Right renal cortex interstitium (tissue), 3 donors: ENCODE measurements at regions not wholly inside any gene's neighbourhood (a gene's known extent, or its start where the extent isn't known, plus 50 kb on each side); places are given as distances from the start of the nearest gene placed in this dataset.

Source experiments
- DNase-seq, 3 donors: peaks; one replicate each; pipeline ENCODE4 v3.0.0-alpha.2; 2013; ENCODE audit warnings: low read depth in 3 of 3, low spot score in 2 of 3

GRCh38 chr12:130016986-130017385 is 113.2 kb upstream of the TMEM132D start:
- no peak for DNase-seq

GRCh38 chr12:130017591-130018449 is 114.0 kb upstream of the TMEM132D start:
- DNase-seq: no peak

GRCh38 chr12:130018614-130019013 is 114.8 kb upstream of the TMEM132D start:
- DNase-seq: no peak

GRCh38 chr12:130026608-130027176 is 122.9 kb upstream of the TMEM132D start:
- no peak for DNase-seq

- DNase-seq: no peak
These were observed 124.0 kb upstream of the TMEM132D start for GRCh38 chr12:130027798-130028197.

- no peak for DNase-seq
These were observed 125.3 kb upstream of the TMEM132D start for GRCh38 chr12:130029151-130029550.

- DNase-seq: no peak
These were observed 127.2 kb upstream of the TMEM132D start for GRCh38 chr12:130031041-130031440.

GRCh38 chr12:130031571-130032189 is 127.9 kb upstream of the TMEM132D start:
- DNase-seq: no peak

- DNase-seq: no peak
These were observed 120.1 kb upstream of the FZD10 start for GRCh38 chr12:130041983-130042812.

- DNase-seq: no peak
These were observed 118.4 kb upstream of the FZD10 start for GRCh38 chr12:130043685-130044406.

- no peak for DNase-seq
These were observed 117.2 kb upstream of the FZD10 start for GRCh38 chr12:130044991-130045621.

- DNase-seq: no peak
These were observed 112.6 kb upstream of the FZD10 start for GRCh38 chr12:130049666-130050065.

GRCh38 chr12:130051900-130052299 is 110.4 kb upstream of the FZD10 start:
- DNase-seq: no peak

- DNase-seq: no peak
These were observed 108.6 kb upstream of the FZD10 start for GRCh38 chr12:130053651-130054069.

GRCh38 chr12:130054803-130055202 is 107.5 kb upstream of the FZD10 start:
- DNase-seq: no peak

GRCh38 chr12:130058926-130059472 is 103.3 kb upstream of the FZD10 start:
- DNase-seq: no peak

- no peak for DNase-seq
These were observed 98.4 kb upstream of the FZD10 start for GRCh38 chr12:130063866-130064265.

GRCh38 chr12:130064999-130065398 is 97.3 kb upstream of the FZD10 start:
- no peak for DNase-seq

GRCh38 chr12:130066742-130067141 is 95.5 kb upstream of the FZD10 start:
- no peak for DNase-seq

- no peak for DNase-seq
These were observed 93.5 kb upstream of the FZD10 start for GRCh38 chr12:130068741-130069140.
